Ovary (tissue), 3 donors: ENCODE measurements at regions not wholly inside any gene's neighbourhood (a gene's known extent, or its start where the extent isn't known, plus 50 kb on each side); places are given as distances from the start of the nearest gene placed in this dataset.

Experiments
- POLR2A ChIP-seq: fragments of 450-650 bp; IDR thresholded peaks from one replicate; pipeline ENCODE4 v1.6.1; 2017; ENCODE audit warnings: antibody characterized with exemption, mild to moderate bottlenecking, moderate library complexity
- TF ChIP-seq, protein P1 (sequence below), 3 donors: fragments of 450-650 bp in 2 of 3; fragments of 200-600 bp in 1 of 3; IDR thresholded peaks; one replicate each; pipeline versions ENCODE4 v1.5.1 to v1.8.0; 2016 to 2022; ENCODE audit warnings: antibody characterized with exemption in 3 of 3, mild to moderate bottlenecking in 1 of 3
- donor health status: DM: no; HTN: no; CAD: no.

- no peak for TF ChIP-seq POLR2A
- TF ChIP-seq, protein P1, sequence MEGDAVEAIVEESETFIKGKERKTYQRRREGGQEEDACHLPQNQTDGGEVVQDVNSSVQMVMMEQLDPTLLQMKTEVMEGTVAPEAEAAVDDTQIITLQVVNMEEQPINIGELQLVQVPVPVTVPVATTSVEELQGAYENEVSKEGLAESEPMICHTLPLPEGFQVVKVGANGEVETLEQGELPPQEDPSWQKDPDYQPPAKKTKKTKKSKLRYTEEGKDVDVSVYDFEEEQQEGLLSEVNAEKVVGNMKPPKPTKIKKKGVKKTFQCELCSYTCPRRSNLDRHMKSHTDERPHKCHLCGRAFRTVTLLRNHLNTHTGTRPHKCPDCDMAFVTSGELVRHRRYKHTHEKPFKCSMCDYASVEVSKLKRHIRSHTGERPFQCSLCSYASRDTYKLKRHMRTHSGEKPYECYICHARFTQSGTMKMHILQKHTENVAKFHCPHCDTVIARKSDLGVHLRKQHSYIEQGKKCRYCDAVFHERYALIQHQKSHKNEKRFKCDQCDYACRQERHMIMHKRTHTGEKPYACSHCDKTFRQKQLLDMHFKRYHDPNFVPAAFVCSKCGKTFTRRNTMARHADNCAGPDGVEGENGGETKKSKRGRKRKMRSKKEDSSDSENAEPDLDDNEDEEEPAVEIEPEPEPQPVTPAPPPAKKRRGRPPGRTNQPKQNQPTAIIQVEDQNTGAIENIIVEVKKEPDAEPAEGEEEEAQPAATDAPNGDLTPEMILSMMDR (IDR thresholded peaks at IDR 0.05): no peak
Observed at GRCh38 chr7:157088136-157088535, 50.6 kb upstream of the UBE3C start.
